ENCODE measurements at regions not wholly inside any gene's neighbourhood (a gene's known extent, or its start where the extent isn't known, plus 50 kb on each side); places are given as distances from the start of the nearest gene placed in this dataset.

DNA sequence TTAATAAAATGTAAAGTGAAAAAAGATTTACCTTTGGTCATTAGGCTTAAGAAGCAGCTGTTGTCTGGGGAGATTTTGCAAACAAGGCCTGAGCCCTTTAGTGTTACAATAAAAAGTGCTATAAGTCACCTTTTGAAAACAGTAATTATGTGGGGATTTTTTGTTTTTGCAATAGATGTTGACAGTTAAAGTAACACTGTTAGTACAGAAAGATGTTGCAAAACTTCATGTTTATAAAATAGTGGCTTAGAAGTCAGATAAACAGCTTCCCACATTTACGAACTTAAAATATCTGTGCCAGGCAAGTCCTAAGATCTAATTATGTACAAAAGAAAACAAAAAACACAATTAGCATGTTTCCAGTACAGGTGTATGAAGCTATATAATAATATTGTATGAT, 138.0 kb upstream of the IRS2 start:
- no peaks in the 10 kb centered on the region for H3K27me3 Mint-ChIP-seq
- H3K4me3 Mint-ChIP-seq (ENCODE audit: low read depth), result no peak overlapping the region
- no peak overlapping the region for H3K27ac Mint-ChIP-seq
- H3K9me3 Mint-ChIP-seq (ENCODE audit: low read depth), result peaks cover 4% of the 10 kb centered on the region
- DNase-seq (ENCODE audit: low spot score, unreplicated experiment), result no peak
- H3K36me3 Mint-ChIP-seq (ENCODE audit: insufficient read depth), result no peaks in the 10 kb centered on the region
- TF ChIP-seq, protein P1, sequence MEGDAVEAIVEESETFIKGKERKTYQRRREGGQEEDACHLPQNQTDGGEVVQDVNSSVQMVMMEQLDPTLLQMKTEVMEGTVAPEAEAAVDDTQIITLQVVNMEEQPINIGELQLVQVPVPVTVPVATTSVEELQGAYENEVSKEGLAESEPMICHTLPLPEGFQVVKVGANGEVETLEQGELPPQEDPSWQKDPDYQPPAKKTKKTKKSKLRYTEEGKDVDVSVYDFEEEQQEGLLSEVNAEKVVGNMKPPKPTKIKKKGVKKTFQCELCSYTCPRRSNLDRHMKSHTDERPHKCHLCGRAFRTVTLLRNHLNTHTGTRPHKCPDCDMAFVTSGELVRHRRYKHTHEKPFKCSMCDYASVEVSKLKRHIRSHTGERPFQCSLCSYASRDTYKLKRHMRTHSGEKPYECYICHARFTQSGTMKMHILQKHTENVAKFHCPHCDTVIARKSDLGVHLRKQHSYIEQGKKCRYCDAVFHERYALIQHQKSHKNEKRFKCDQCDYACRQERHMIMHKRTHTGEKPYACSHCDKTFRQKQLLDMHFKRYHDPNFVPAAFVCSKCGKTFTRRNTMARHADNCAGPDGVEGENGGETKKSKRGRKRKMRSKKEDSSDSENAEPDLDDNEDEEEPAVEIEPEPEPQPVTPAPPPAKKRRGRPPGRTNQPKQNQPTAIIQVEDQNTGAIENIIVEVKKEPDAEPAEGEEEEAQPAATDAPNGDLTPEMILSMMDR (IDR thresholded peaks at IDR 0.05; ENCODE audit: unreplicated experiment), result no peak
- no peaks in the 10 kb centered on the region for H3K4me1 Mint-ChIP-seq (ENCODE audit: low read depth)

DNA sequence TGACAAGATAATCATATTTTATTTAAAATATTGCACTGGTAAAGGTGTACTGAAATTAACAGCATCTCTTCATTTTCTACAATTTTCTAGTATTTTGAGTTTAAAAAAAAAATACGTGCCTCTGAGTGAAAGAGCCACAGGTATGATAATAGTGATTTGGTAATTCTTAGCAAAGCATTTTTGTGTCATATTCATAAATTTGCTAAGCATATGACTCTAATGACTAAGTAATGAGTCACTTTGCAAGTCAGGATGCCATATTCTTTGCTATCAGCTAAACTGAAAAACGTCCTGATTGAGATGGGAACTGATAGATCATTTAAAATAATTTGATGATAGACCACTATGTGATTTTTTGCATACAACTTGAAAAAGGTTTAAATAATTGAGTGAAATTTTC, 136.1 kb upstream of the IRS2 start:
- TF ChIP-seq, protein P1 (IDR thresholded peaks at IDR 0.05; ENCODE audit: unreplicated experiment), result no peak
- peaks cover 4% of the 10 kb centered on the region for H3K9me3 Mint-ChIP-seq (ENCODE audit: low read depth)
- H3K27me3 Mint-ChIP-seq, result no peaks in the 10 kb centered on the region
- DNase-seq (ENCODE audit: low spot score, unreplicated experiment), result no peak
- no peak overlapping the region for H3K27ac Mint-ChIP-seq
- H3K4me3 Mint-ChIP-seq (ENCODE audit: low read depth), result no peak overlapping the region
- H3K4me1 Mint-ChIP-seq (ENCODE audit: low read depth), result no peaks in the 10 kb centered on the region
- no peaks in the 10 kb centered on the region for H3K36me3 Mint-ChIP-seq (ENCODE audit: insufficient read depth)

DNA sequence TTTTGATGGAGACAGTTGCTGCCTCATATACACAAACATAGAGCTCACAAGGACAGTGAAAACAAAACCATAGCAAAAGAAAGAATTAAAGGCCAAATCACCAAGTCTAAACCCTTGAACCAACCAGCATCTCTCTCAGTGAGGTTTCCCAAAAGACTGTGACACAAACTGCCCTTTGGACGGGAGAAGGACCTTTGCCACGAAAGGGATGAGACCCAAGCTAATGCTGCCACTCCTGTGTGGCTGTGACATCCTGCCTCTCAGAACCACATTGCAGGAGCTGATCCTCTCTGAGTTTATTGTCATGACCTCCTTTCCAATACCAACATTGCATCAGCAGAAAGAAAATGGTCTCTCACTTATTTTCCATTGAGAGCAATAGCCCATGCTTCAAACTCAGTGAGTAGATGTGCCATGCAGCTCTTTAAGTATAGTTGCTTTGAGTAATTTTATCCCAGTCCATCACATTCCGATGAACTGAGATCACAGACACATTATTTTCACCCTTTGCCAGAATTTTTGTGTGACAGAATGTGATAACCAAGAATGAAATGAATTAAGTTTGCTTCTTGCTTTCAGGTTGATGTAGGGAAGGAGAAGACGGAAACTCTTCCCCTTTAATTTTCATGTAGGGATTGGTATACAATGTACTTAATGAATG, 133.5 kb upstream of the IRS2 start:
- no peak for DNase-seq (ENCODE audit: low spot score, unreplicated experiment)
- Mint-ChIP-seq H3K4me1 (ENCODE audit: low read depth) (no peaks in the 10 kb centered on the region), H3K27me3 (no peaks in the 10 kb centered on the region), H3K4me3 (ENCODE audit: low read depth) (no peak overlapping the region), H3K27ac (no peak overlapping the region), H3K9me3 (ENCODE audit: low read depth) (no peaks in the 10 kb centered on the region), H3K36me3 (ENCODE audit: insufficient read depth) (no peaks in the 10 kb centered on the region)
- TF ChIP-seq, protein P1 (IDR thresholded peaks at IDR 0.05; ENCODE audit: unreplicated experiment), result no peak

DNA sequence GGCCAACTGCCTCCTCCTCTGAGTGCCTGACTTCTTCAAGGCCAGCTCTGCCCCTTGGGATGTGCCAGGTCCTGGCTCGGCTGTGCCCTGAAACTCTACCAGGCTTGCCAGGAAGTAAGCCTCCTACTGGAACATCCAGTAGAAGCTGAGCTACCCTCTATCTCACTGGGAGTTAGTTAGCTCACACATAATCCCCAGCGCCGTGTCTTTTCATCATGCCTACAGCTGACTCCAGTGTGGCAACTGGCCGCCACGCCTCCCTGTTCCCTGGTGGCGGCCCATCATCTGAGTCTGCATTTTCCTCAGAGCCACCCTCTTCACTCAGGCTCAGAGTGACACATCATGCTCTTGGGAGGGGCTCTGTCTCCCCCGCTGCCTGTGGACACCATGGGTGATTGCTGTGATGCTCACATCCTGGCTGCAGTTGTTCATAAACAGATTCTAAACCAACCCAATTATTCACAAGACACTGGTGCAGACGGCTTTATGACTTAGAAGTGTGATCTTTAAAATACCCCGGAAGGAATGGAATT, 131.9 kb upstream of the IRS2 start:
- no peaks in the 10 kb centered on the region for H3K27me3 Mint-ChIP-seq
- no peak overlapping the region for H3K4me3 Mint-ChIP-seq (ENCODE audit: low read depth)
- no peaks in the 10 kb centered on the region for H3K4me1 Mint-ChIP-seq (ENCODE audit: low read depth)
- DNase-seq (ENCODE audit: low spot score, unreplicated experiment), result no peak
- no peaks in the 10 kb centered on the region for H3K9me3 Mint-ChIP-seq (ENCODE audit: low read depth)
- H3K27ac Mint-ChIP-seq, result no peak overlapping the region
- TF ChIP-seq, protein P1 (IDR thresholded peaks at IDR 0.05; ENCODE audit: unreplicated experiment), result no peak
- H3K36me3 Mint-ChIP-seq (ENCODE audit: insufficient read depth), result no peaks in the 10 kb centered on the region

DNA sequence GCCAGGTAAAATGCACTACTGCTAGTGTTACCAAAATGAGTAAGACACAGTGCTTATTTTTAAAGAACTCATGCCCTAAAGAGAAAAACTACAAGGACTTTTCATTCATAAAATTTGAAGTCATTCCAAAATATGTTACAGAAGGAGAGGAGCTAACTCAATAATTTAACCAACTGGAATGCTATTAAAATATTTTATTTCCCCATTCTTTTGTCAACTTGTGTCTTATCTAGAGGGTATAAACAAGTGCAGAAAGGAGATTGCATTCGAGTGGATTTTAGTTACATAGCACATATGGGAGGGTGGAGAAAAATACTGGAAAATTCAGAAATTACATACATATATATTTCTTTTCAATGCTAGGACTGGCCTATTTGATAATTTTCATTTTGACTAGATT, 131.0 kb upstream of the IRS2 start:
- no peak overlapping the region for H3K4me3 Mint-ChIP-seq (ENCODE audit: low read depth)

More for the DNA sequence above, 131.0 kb upstream of the IRS2 start:
- no peak overlapping the region for H3K27ac Mint-ChIP-seq
- no peaks in the 10 kb centered on the region for H3K27me3 Mint-ChIP-seq
- no peaks in the 10 kb centered on the region for H3K4me1 Mint-ChIP-seq (ENCODE audit: low read depth)
- H3K36me3 Mint-ChIP-seq (ENCODE audit: insufficient read depth), result no peaks in the 10 kb centered on the region
- TF ChIP-seq, protein P1 (IDR thresholded peaks at IDR 0.05; ENCODE audit: unreplicated experiment), result no peak
- DNase-seq (ENCODE audit: low spot score, unreplicated experiment), result no peak
- H3K9me3 Mint-ChIP-seq (ENCODE audit: low read depth), result no peaks in the 10 kb centered on the region

Measured in progenitor cell of endocrine pancreas (in vitro differentiated cells).